ENCODE measurements at regions not wholly inside any gene's neighbourhood (a gene's known extent, or its start where the extent isn't known, plus 50 kb on each side); places are given as distances from the start of the nearest gene placed in this dataset.

GRCh38 chr17:12553625-12554024, 112.1 kb upstream of the MYOCD start:
- no peaks in the 10 kb centered on the region for H3K27me3 ChIP-seq (ENCODE audit: insufficient read depth, insufficient read length)
- H3K9ac ChIP-seq (ENCODE audit: insufficient read length, low read depth): no peak overlapping the region
- TF ChIP-seq YY1 (IDR thresholded peaks at IDR 0.05; ENCODE audit: insufficient read depth, insufficient read length) (no peak), ZNF274 (IDR thresholded peaks at IDR 0.05; ENCODE audit: low read depth, low read length) (no peak), SUZ12 (IDR thresholded peaks at IDR 0.05; ENCODE audit: extremely low read depth, insufficient read depth, insufficient read length) (no peak)
- DNase-seq (ENCODE audit: low read depth, low spot score): no peak
- H3K9me3 ChIP-seq (ENCODE audit: insufficient read depth, low read length): no peaks in the 10 kb centered on the region; the same call in 1 of the 2 replicates
- H3K36me3 ChIP-seq (ENCODE audit: insufficient read depth, insufficient read length, low read length): no peaks in the 10 kb centered on the region
- no peaks in the 10 kb centered on the region for H3K4me1 ChIP-seq (ENCODE audit: insufficient read depth, insufficient read length)
- no peak overlapping the region for H3K4me3 ChIP-seq (ENCODE audit: insufficient read length, low read depth)

GRCh38 chr17:12554251-12554650, 111.4 kb upstream of the MYOCD start:
- no peaks in the 10 kb centered on the region for H3K36me3 ChIP-seq (ENCODE audit: insufficient read depth, insufficient read length, low read length)
- H3K4me3 ChIP-seq (ENCODE audit: insufficient read length, low read depth): no peak overlapping the region
- no peaks in the 10 kb centered on the region for H3K27me3 ChIP-seq (ENCODE audit: insufficient read depth, insufficient read length)
- no peak for DNase-seq (ENCODE audit: low read depth, low spot score)
- no peaks in the 10 kb centered on the region for H3K4me1 ChIP-seq (ENCODE audit: insufficient read depth, insufficient read length)
- no peaks in the 10 kb centered on the region; the same call in 1 of the 2 replicates for H3K9me3 ChIP-seq (ENCODE audit: insufficient read depth, low read length)
- TF ChIP-seq YY1 (IDR thresholded peaks at IDR 0.05; ENCODE audit: insufficient read depth, insufficient read length) (no peak), SUZ12 (IDR thresholded peaks at IDR 0.05; ENCODE audit: extremely low read depth, insufficient read depth, insufficient read length) (no peak), ZNF274 (IDR thresholded peaks at IDR 0.05; ENCODE audit: low read depth, low read length) (no peak)
- no peak overlapping the region for H3K9ac ChIP-seq (ENCODE audit: insufficient read length, low read depth)

- H3K9ac ChIP-seq (ENCODE audit: insufficient read length, low read depth): no peak overlapping the region
- no peaks in the 10 kb centered on the region for H3K27me3 ChIP-seq (ENCODE audit: insufficient read depth, insufficient read length)
- TF ChIP-seq ZNF274 (IDR thresholded peaks at IDR 0.05; ENCODE audit: low read depth, low read length): no peak
- no peak for TF ChIP-seq SUZ12 (IDR thresholded peaks at IDR 0.05; ENCODE audit: extremely low read depth, insufficient read depth, insufficient read length)
- TF ChIP-seq YY1 (IDR thresholded peaks at IDR 0.05; ENCODE audit: insufficient read depth, insufficient read length): no peak
- H3K4me3 ChIP-seq (ENCODE audit: insufficient read length, low read depth): no peak overlapping the region
- no peaks in the 10 kb centered on the region for H3K9me3 ChIP-seq (ENCODE audit: insufficient read depth, low read length)
- DNase-seq (ENCODE audit: low read depth, low spot score): no peak
- H3K4me1 ChIP-seq (ENCODE audit: insufficient read depth, insufficient read length): peaks cover 2% of the 10 kb centered on the region
- no peaks in the 10 kb centered on the region for H3K36me3 ChIP-seq (ENCODE audit: insufficient read depth, insufficient read length, low read length)
Observed at GRCh38 chr17:12566291-12566690, 99.4 kb upstream of the MYOCD start.

GRCh38 chr17:12567077-12568053, 98.3 kb upstream of the MYOCD start:
- no peak for DNase-seq (ENCODE audit: low read depth, low spot score)
- Histone ChIP-seq H3K4me3 (ENCODE audit: insufficient read length, low read depth) (no peak overlapping the region), H3K27me3 (ENCODE audit: insufficient read depth, insufficient read length) (no peaks in the 10 kb centered on the region), H3K36me3 (ENCODE audit: insufficient read depth, insufficient read length, low read length) (no peaks in the 10 kb centered on the region), H3K4me1 (ENCODE audit: insufficient read depth, insufficient read length) (peaks cover 2% of the 10 kb centered on the region), H3K9ac (ENCODE audit: insufficient read length, low read depth) (no peak overlapping the region), H3K9me3 (ENCODE audit: insufficient read depth, low read length) (no peaks in the 10 kb centered on the region)
- TF ChIP-seq ZNF274 (IDR thresholded peaks at IDR 0.05; ENCODE audit: low read depth, low read length) (no peak), YY1 (IDR thresholded peaks at IDR 0.05; ENCODE audit: insufficient read depth, insufficient read length) (no peak), SUZ12 (IDR thresholded peaks at IDR 0.05; ENCODE audit: extremely low read depth, insufficient read depth, insufficient read length) (no peak)

GRCh38 chr17:12568358-12569251, 97.1 kb upstream of the MYOCD start:
- no peak for DNase-seq (ENCODE audit: low read depth, low spot score)
- H3K27me3 ChIP-seq (ENCODE audit: insufficient read depth, insufficient read length): no peaks in the 10 kb centered on the region
- no peak for TF ChIP-seq ZNF274 (IDR thresholded peaks at IDR 0.05; ENCODE audit: low read depth, low read length)
- TF ChIP-seq SUZ12 (IDR thresholded peaks at IDR 0.05; ENCODE audit: extremely low read depth, insufficient read depth, insufficient read length): no peak
- H3K36me3 ChIP-seq (ENCODE audit: insufficient read depth, insufficient read length, low read length): no peaks in the 10 kb centered on the region
- H3K4me3 ChIP-seq (ENCODE audit: insufficient read length, low read depth): no peak overlapping the region
- peaks cover 2% of the 10 kb centered on the region for H3K4me1 ChIP-seq (ENCODE audit: insufficient read depth, insufficient read length)
- H3K9ac ChIP-seq (ENCODE audit: insufficient read length, low read depth): no peak overlapping the region
- H3K9me3 ChIP-seq (ENCODE audit: insufficient read depth, low read length): no peaks in the 10 kb centered on the region

- no peaks in the 10 kb centered on the region for H3K9me3 ChIP-seq (ENCODE audit: insufficient read depth, low read length)
- DNase-seq (ENCODE audit: low read depth, low spot score): no peak
- no peak overlapping the region for H3K4me3 ChIP-seq (ENCODE audit: insufficient read length, low read depth)
- H3K36me3 ChIP-seq (ENCODE audit: insufficient read depth, insufficient read length, low read length): no peaks in the 10 kb centered on the region
- H3K9ac ChIP-seq (ENCODE audit: insufficient read length, low read depth): no peak overlapping the region
- TF ChIP-seq YY1 (IDR thresholded peaks at IDR 0.05; ENCODE audit: insufficient read depth, insufficient read length) (no peak), ZNF274 (IDR thresholded peaks at IDR 0.05; ENCODE audit: low read depth, low read length) (no peak), SUZ12 (IDR thresholded peaks at IDR 0.05; ENCODE audit: extremely low read depth, insufficient read depth, insufficient read length) (no peak)
- no peaks in the 10 kb centered on the region for H3K27me3 ChIP-seq (ENCODE audit: insufficient read depth, insufficient read length)
- H3K4me1 ChIP-seq (ENCODE audit: insufficient read depth, insufficient read length): peaks cover 2% of the 10 kb centered on the region
Observed at GRCh38 chr17:12571606-12572005, 94.1 kb upstream of the MYOCD start.

GRCh38 chr17:12574525-12574924, 91.2 kb upstream of the MYOCD start:
- Histone ChIP-seq H3K9ac (ENCODE audit: insufficient read length, low read depth) (no peak overlapping the region), H3K4me3 (ENCODE audit: insufficient read length, low read depth) (no peak overlapping the region), H3K27me3 (ENCODE audit: insufficient read depth, insufficient read length) (no peaks in the 10 kb centered on the region), H3K36me3 (ENCODE audit: insufficient read depth, insufficient read length, low read length) (no peaks in the 10 kb centered on the region), H3K4me1 (ENCODE audit: insufficient read depth, insufficient read length) (no peaks in the 10 kb centered on the region), H3K9me3 (ENCODE audit: insufficient read depth, low read length) (no peaks in the 10 kb centered on the region)
- no peak for TF ChIP-seq ZNF274 (IDR thresholded peaks at IDR 0.05; ENCODE audit: low read depth, low read length)
- TF ChIP-seq SUZ12 (IDR thresholded peaks at IDR 0.05; ENCODE audit: extremely low read depth, insufficient read depth, insufficient read length): no peak
- TF ChIP-seq YY1 (IDR thresholded peaks at IDR 0.05; ENCODE audit: insufficient read depth, insufficient read length): no peak
- DNase-seq (ENCODE audit: low read depth, low spot score): no peak
